ENCODE measurements at regions not wholly inside any gene's neighbourhood (a gene's known extent, or its start where the extent isn't known, plus 50 kb on each side); places are given as distances from the start of the nearest gene placed in this dataset.

GRCh38 chr3:1938975-1939374 lies 159.7 kb upstream of the CNTN4 start:
- WGBS, 2 donors (ENCODE audit: low coverage in 1 of 2) = 72 to 73% methylated on average over 2 to 4 of the region's 4 CpGs
- Histone ChIP-seq H3K27me3 (no peaks in the 10 kb centered on the region), H3K27ac (no peak overlapping the region), H3K36me3 (no peaks in the 10 kb centered on the region), H3K4me3 (no peak overlapping the region), H3K4me1 (no peaks in the 10 kb centered on the region), H3K9me3 (no peaks in the 10 kb centered on the region)
- no peak for ATAC-seq
- TF ChIP-seq, protein P1, sequence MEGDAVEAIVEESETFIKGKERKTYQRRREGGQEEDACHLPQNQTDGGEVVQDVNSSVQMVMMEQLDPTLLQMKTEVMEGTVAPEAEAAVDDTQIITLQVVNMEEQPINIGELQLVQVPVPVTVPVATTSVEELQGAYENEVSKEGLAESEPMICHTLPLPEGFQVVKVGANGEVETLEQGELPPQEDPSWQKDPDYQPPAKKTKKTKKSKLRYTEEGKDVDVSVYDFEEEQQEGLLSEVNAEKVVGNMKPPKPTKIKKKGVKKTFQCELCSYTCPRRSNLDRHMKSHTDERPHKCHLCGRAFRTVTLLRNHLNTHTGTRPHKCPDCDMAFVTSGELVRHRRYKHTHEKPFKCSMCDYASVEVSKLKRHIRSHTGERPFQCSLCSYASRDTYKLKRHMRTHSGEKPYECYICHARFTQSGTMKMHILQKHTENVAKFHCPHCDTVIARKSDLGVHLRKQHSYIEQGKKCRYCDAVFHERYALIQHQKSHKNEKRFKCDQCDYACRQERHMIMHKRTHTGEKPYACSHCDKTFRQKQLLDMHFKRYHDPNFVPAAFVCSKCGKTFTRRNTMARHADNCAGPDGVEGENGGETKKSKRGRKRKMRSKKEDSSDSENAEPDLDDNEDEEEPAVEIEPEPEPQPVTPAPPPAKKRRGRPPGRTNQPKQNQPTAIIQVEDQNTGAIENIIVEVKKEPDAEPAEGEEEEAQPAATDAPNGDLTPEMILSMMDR (IDR thresholded peaks at IDR 0.05) = no peak
- TF ChIP-seq EP300 (IDR thresholded peaks at IDR 0.05) (no peak), POLR2A (IDR thresholded peaks at IDR 0.05) (no peak), POLR2AphosphoS5 (IDR thresholded peaks at IDR 0.05) (no peak)

- H3K4me1 ChIP-seq = no peaks in the 10 kb centered on the region
- TF ChIP-seq EP300 (IDR thresholded peaks at IDR 0.05) (no peak), POLR2AphosphoS5 (IDR thresholded peaks at IDR 0.05) (no peak), POLR2A (IDR thresholded peaks at IDR 0.05) (no peak)
- TF ChIP-seq, protein P1 (IDR thresholded peaks at IDR 0.05) = no peak
- H3K4me3 ChIP-seq = no peak overlapping the region
- no peaks in the 10 kb centered on the region for H3K27me3 ChIP-seq
- no peak overlapping the region for H3K27ac ChIP-seq
- H3K9me3 ChIP-seq = no peaks in the 10 kb centered on the region
- H3K36me3 ChIP-seq = no peaks in the 10 kb centered on the region
- no peak for ATAC-seq
- 20 to 38% methylated on average over 1 of the region's 1 CpG for WGBS, 2 donors (ENCODE audit: low coverage in 1 of 2)
Observed at GRCh38 chr3:1942781-1943180, 155.9 kb upstream of the CNTN4 start.

GRCh38 chr3:1943395-1944118 lies 155.1 kb upstream of the CNTN4 start:
- Histone ChIP-seq H3K9me3 (no peaks in the 10 kb centered on the region), H3K27ac (no peak overlapping the region), H3K27me3 (no peaks in the 10 kb centered on the region), H3K36me3 (no peaks in the 10 kb centered on the region), H3K4me1 (no peaks in the 10 kb centered on the region), H3K4me3 (no peak overlapping the region)
- WGBS, 2 donors (ENCODE audit: low coverage in 1 of 2) = 9 to 20% methylated on average over 6 of the region's 6 CpGs
- TF ChIP-seq POLR2AphosphoS5 (IDR thresholded peaks at IDR 0.05) = no peak
- TF ChIP-seq, protein P1 (IDR thresholded peaks at IDR 0.05) = no peak
- TF ChIP-seq EP300 (IDR thresholded peaks at IDR 0.05) = no peak
- TF ChIP-seq POLR2A (IDR thresholded peaks at IDR 0.05) = no peak
- no peak for ATAC-seq

- TF ChIP-seq, protein P1 (IDR thresholded peaks at IDR 0.05) = no peak
- TF ChIP-seq EP300 (IDR thresholded peaks at IDR 0.05) = no peak
- TF ChIP-seq POLR2AphosphoS5 (IDR thresholded peaks at IDR 0.05) = no peak
- no peak for TF ChIP-seq POLR2A (IDR thresholded peaks at IDR 0.05)
- H3K27ac ChIP-seq = no peak overlapping the region
Observed at GRCh38 chr3:1945698-1946097, 153.0 kb upstream of the CNTN4 start.

GRCh38 chr3:1953536-1953935 lies 145.1 kb upstream of the CNTN4 start:
- TF ChIP-seq POLR2A (IDR thresholded peaks at IDR 0.05) (no peak), EP300 (IDR thresholded peaks at IDR 0.05) (no peak), POLR2AphosphoS5 (IDR thresholded peaks at IDR 0.05) (no peak)
- TF ChIP-seq, protein P1 (IDR thresholded peaks at IDR 0.05) = no peak
- Histone ChIP-seq H3K27ac (no peak overlapping the region), H3K36me3 (no peaks in the 10 kb centered on the region), H3K27me3 (no peaks in the 10 kb centered on the region), H3K4me3 (no peak overlapping the region), H3K4me1 (no peaks in the 10 kb centered on the region), H3K9me3 (no peaks in the 10 kb centered on the region)
- 74 to 81% methylated on average over 5 to 7 of the region's 7 CpGs for WGBS, 2 donors (ENCODE audit: low coverage in 1 of 2)
- no peak for ATAC-seq

More at GRCh38 chr3:1945698-1946097, 153.0 kb upstream of the CNTN4 start:
- no peak overlapping the region for H3K4me3 ChIP-seq
- H3K36me3 ChIP-seq = no peaks in the 10 kb centered on the region
- ATAC-seq = no peak
- H3K9me3 ChIP-seq = no peaks in the 10 kb centered on the region
- no peaks in the 10 kb centered on the region for H3K27me3 ChIP-seq
- H3K4me1 ChIP-seq = no peaks in the 10 kb centered on the region

Measured in gastroesophageal sphincter (tissue), 4 donors.